ENCODE measurements at regions not wholly inside any gene's neighbourhood (a gene's known extent, or its start where the extent isn't known, plus 50 kb on each side); places are given as distances from the start of the nearest gene placed in this dataset.

- peaks cover 3% of the 10 kb centered on the region for H3K9me3 ChIP-seq (ENCODE audit: control insufficient read depth, low read length)
- no peak overlapping the region for H3K4me2 ChIP-seq (ENCODE audit: low read length, poor library complexity, severe bottlenecking)
- 70% methylated on average over 6 of the region's 6 CpGs for WGBS
- H2BK15ac ChIP-seq (ENCODE audit: low read depth, poor library complexity, severe bottlenecking), result no peak overlapping the region
- peaks cover 14 to 20% of the 10 kb centered on the region in 2 experiments for H3K27me3 ChIP-seq (ENCODE audit: control insufficient read depth in 1 of 2, insufficient read depth in 1 of 2, low read length in 2 of 2)
- H2BK12ac ChIP-seq (ENCODE audit: low read length in 2 of 2), result no peak overlapping the region
- no peak overlapping the region for H2AK5ac ChIP-seq (ENCODE audit: low read length, severe bottlenecking)
- H2BK5ac ChIP-seq (ENCODE audit: low read depth, low read length, poor library complexity, severe bottlenecking), result no peak overlapping the region
- H3K14ac ChIP-seq (ENCODE audit: low read length in 2 of 2), result no peak overlapping the region
- no peak overlapping the region for H4K8ac ChIP-seq (ENCODE audit: low read length)
- H3K9ac ChIP-seq (ENCODE audit: low read length), result no peak overlapping the region
- H3K4me1 ChIP-seq (ENCODE audit: control insufficient read depth, insufficient read depth, low read depth, low read length), result peaks cover 3% of the 10 kb centered on the region
- H3K23ac ChIP-seq (ENCODE audit: low read length in 2 of 2), result no peak overlapping the region
- no peak overlapping the region for H3K4ac ChIP-seq (ENCODE audit: low read depth in 1 of 2, low read length in 2 of 2)
- DNase-seq, result no peak
- no peaks in the 10 kb centered on the region for H3K36me3 ChIP-seq (ENCODE audit: control insufficient read depth in 1 of 2, insufficient read depth in 2 of 2, low read depth in 1 of 2, low read length in 2 of 2)
- no peak overlapping the region for H3K18ac ChIP-seq (ENCODE audit: low read depth in 1 of 2, low read length in 2 of 2)
- H2AFZ ChIP-seq (ENCODE audit: low read depth, low read length), result no peak overlapping the region
- H3K79me1 ChIP-seq (replicated peaks; ENCODE audit: low read length, poor library complexity, severe bottlenecking), result no peaks in the 10 kb centered on the region
- H2BK120ac ChIP-seq (ENCODE audit: low read depth, low read length), result no peak overlapping the region
- H3K4me3 ChIP-seq (ENCODE audit: insufficient read depth in 1 of 2, low read depth in 1 of 2, low read length in 2 of 2), result no peak overlapping the region
- H3K27ac ChIP-seq (ENCODE audit: low read length, poor library complexity, severe bottlenecking), result no peak overlapping the region
- no peak overlapping the region for H4K91ac ChIP-seq (ENCODE audit: low read length)
These were observed 340.8 kb upstream of the MYT1L start for GRCh38 chr2:2671826-2672225.

DNA sequence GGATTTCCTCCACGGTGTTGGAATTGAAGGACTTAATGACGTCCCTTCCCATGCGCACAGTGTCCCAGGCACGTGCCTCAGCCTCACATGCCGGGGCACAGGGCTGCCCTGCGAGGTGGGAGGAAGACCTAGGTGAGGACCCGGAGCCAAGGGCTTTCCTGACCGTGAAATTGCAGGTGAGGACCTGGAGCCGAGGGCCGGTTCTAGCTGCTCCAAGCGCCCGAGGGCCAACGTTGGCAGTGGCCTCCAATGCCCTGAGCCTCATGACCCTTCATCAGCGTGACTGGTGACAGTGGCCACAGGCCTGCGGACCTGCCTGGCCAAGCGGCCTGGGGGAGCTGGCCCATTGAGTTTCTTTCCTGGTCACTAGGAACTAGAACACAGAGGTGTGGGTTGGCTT, 338.2 kb upstream of the MYT1L start:
- peaks cover 17% of the 10 kb centered on the region for H3K4me1 ChIP-seq (ENCODE audit: control insufficient read depth, insufficient read depth, low read depth, low read length)
- no peak overlapping the region for H2BK12ac ChIP-seq (ENCODE audit: low read length in 2 of 2)
- H3K27ac ChIP-seq (ENCODE audit: low read length, poor library complexity, severe bottlenecking), result no peak overlapping the region
- H3K9ac ChIP-seq (ENCODE audit: low read length), result no peak overlapping the region
- no peaks in the 10 kb centered on the region for H3K79me1 ChIP-seq (replicated peaks; ENCODE audit: low read length, poor library complexity, severe bottlenecking)
- no peak overlapping the region for H3K4me2 ChIP-seq (ENCODE audit: low read length, poor library complexity, severe bottlenecking)
- H3K23ac ChIP-seq (ENCODE audit: low read length in 2 of 2), result no peak overlapping the region
- H3K14ac ChIP-seq (ENCODE audit: low read length in 2 of 2), result no peak overlapping the region
- no peaks in the 10 kb centered on the region for H3K36me3 ChIP-seq (ENCODE audit: control insufficient read depth in 1 of 2, insufficient read depth in 2 of 2, low read depth in 1 of 2, low read length in 2 of 2)
- no peak overlapping the region for H3K18ac ChIP-seq (ENCODE audit: low read depth in 1 of 2, low read length in 2 of 2)
- WGBS, result 91% methylated on average over 16 of the region's 16 CpGs
- H4K8ac ChIP-seq (ENCODE audit: low read length), result no peak overlapping the region
- H3K27me3 ChIP-seq (ENCODE audit: control insufficient read depth in 1 of 2, insufficient read depth in 1 of 2, low read length in 2 of 2), result peaks cover 14 to 20% of the 10 kb centered on the region in 2 experiments
- no peak overlapping the region for H3K4ac ChIP-seq (ENCODE audit: low read depth in 1 of 2, low read length in 2 of 2)
- no peak overlapping the region for H2AK5ac ChIP-seq (ENCODE audit: low read length, severe bottlenecking)
- H2BK5ac ChIP-seq (ENCODE audit: low read depth, low read length, poor library complexity, severe bottlenecking), result no peak overlapping the region
- H2BK15ac ChIP-seq (ENCODE audit: low read depth, poor library complexity, severe bottlenecking), result no peak overlapping the region
- peaks cover 3% of the 10 kb centered on the region for H3K9me3 ChIP-seq (ENCODE audit: control insufficient read depth, low read length)
- no peak overlapping the region for H2BK120ac ChIP-seq (ENCODE audit: low read depth, low read length)
- H2AFZ ChIP-seq (ENCODE audit: low read depth, low read length), result no peak overlapping the region
- no peak for DNase-seq
- H3K4me3 ChIP-seq (ENCODE audit: insufficient read depth in 1 of 2, low read depth in 1 of 2, low read length in 2 of 2), result peak overlapping the region in 1 of 2 experiments; percentile 34
- peak overlapping the region; percentile 3 for H4K91ac ChIP-seq (ENCODE audit: low read length)

DNA sequence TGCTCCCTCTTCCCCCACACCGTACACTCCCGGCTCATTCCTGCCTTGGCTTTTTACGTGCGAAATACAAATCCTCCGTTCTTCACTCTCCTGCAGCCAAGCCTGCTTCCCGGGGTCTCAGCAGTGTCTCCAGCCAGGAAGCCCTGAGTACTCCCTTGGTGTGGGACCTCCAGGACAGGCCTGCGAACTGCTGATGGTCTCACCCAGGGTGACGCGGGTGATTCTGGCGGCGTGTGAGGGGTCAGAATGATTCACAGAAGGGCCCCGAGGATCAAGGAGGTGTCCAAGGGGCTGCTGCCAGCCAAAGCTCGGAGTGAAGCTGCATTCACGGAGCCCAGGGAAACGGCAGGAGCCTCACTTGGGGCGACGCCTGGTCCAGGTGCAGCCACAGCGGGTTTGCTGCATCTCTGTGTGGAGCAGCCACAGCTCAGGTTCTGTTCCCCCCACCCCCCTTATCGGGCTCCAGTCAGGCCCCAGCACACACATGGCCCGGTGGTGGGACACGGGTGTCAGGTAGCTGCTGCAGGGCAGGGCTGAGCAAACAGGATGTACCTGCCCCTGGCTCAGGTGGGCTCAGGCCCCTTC, 337.7 kb upstream of the MYT1L start:
- Histone ChIP-seq H3K23ac (ENCODE audit: low read length in 2 of 2) (no peak overlapping the region), H3K18ac (ENCODE audit: low read depth in 1 of 2, low read length in 2 of 2) (no peak overlapping the region), H3K4me3 (ENCODE audit: insufficient read depth in 1 of 2, low read depth in 1 of 2, low read length in 2 of 2) (peak overlapping the region in 1 of 2 experiments; percentile 34), H3K4me2 (ENCODE audit: low read length, poor library complexity, severe bottlenecking) (no peak overlapping the region), H3K27ac (ENCODE audit: low read length, poor library complexity, severe bottlenecking) (no peak overlapping the region), H3K14ac (ENCODE audit: low read length in 2 of 2) (no peak overlapping the region), H3K4ac (ENCODE audit: low read depth in 1 of 2, low read length in 2 of 2) (no peak overlapping the region), H4K8ac (ENCODE audit: low read length) (no peak overlapping the region), H2BK5ac (ENCODE audit: low read depth, low read length, poor library complexity, severe bottlenecking) (no peak overlapping the region), H3K79me1 (replicated peaks; ENCODE audit: low read length, poor library complexity, severe bottlenecking) (no peaks in the 10 kb centered on the region), H3K27me3 (ENCODE audit: control insufficient read depth in 1 of 2, insufficient read depth in 1 of 2, low read length in 2 of 2) (peaks cover 9 to 20% of the 10 kb centered on the region in 2 experiments), H2AFZ (ENCODE audit: low read depth, low read length) (no peak overlapping the region), H3K4me1 (ENCODE audit: control insufficient read depth, insufficient read depth, low read depth, low read length) (peaks cover 22% of the 10 kb centered on the region), H2BK120ac (ENCODE audit: low read depth, low read length) (no peak overlapping the region), H3K9ac (ENCODE audit: low read length) (no peak overlapping the region), H3K36me3 (ENCODE audit: control insufficient read depth in 1 of 2, insufficient read depth in 2 of 2, low read depth in 1 of 2, low read length in 2 of 2) (no peaks in the 10 kb centered on the region), H2BK12ac (ENCODE audit: low read length in 2 of 2) (no peak overlapping the region), H2AK5ac (ENCODE audit: low read length, severe bottlenecking) (no peak overlapping the region), H3K9me3 (ENCODE audit: control insufficient read depth, low read length) (peaks cover 3% of the 10 kb centered on the region), H2BK15ac (ENCODE audit: low read depth, poor library complexity, severe bottlenecking) (no peak overlapping the region), H4K91ac (ENCODE audit: low read length) (peak overlapping the region; percentile 3)
- 90% methylated on average over 21 of the region's 21 CpGs for WGBS
- no peak for DNase-seq

DNA sequence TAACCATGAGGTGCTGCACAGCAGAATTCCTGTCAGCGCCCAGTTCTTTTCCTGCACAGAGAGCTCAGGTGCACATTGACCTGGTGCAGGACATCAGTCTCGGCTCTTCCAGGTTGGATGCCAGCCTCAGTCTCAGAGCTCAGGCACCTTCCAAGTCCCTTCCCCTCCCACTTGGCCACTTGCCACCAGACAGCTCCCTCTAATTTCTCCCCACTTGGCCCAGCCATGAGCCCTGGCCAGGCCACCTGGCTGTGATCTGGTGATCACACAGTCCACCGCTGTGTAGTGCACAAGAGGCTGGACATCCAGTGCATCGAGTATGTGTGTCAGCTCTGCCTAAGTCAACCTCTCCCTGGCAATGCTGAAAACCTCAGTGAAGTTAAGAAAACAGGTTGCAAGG, 336.6 kb upstream of the MYT1L start:
- H3K36me3 ChIP-seq (ENCODE audit: control insufficient read depth in 1 of 2, insufficient read depth in 2 of 2, low read depth in 1 of 2, low read length in 2 of 2), result no peaks in the 10 kb centered on the region
- H3K79me1 ChIP-seq (replicated peaks; ENCODE audit: low read length, poor library complexity, severe bottlenecking), result no peaks in the 10 kb centered on the region
- H3K4ac ChIP-seq (ENCODE audit: low read depth in 1 of 2, low read length in 2 of 2), result no peak overlapping the region
- H3K14ac ChIP-seq (ENCODE audit: low read length in 2 of 2), result no peak overlapping the region
- H3K27me3 ChIP-seq (ENCODE audit: control insufficient read depth in 1 of 2, insufficient read depth in 1 of 2, low read length in 2 of 2), result peaks cover 6 to 17% of the 10 kb centered on the region in 2 experiments
- H3K23ac ChIP-seq (ENCODE audit: low read length in 2 of 2), result no peak overlapping the region
- H4K91ac ChIP-seq (ENCODE audit: low read length), result no peak overlapping the region
- H4K8ac ChIP-seq (ENCODE audit: low read length), result no peak overlapping the region
- peaks cover 30% of the 10 kb centered on the region for H3K4me1 ChIP-seq (ENCODE audit: control insufficient read depth, insufficient read depth, low read depth, low read length)
- H3K27ac ChIP-seq (ENCODE audit: low read length, poor library complexity, severe bottlenecking), result no peak overlapping the region
- H2AK5ac ChIP-seq (ENCODE audit: low read length, severe bottlenecking), result no peak overlapping the region
- no peak overlapping the region for H2BK120ac ChIP-seq (ENCODE audit: low read depth, low read length)
- H3K4me2 ChIP-seq (ENCODE audit: low read length, poor library complexity, severe bottlenecking), result no peak overlapping the region
- H2AFZ ChIP-seq (ENCODE audit: low read depth, low read length), result no peak overlapping the region
- H3K9ac ChIP-seq (ENCODE audit: low read length), result no peak overlapping the region
- no peak overlapping the region for H2BK12ac ChIP-seq (ENCODE audit: low read length in 2 of 2)
- 91% methylated on average over 4 of the region's 4 CpGs for WGBS
- H2BK5ac ChIP-seq (ENCODE audit: low read depth, low read length, poor library complexity, severe bottlenecking), result no peak overlapping the region
- H3K9me3 ChIP-seq (ENCODE audit: control insufficient read depth, low read length), result peaks cover 3% of the 10 kb centered on the region
- no peak overlapping the region for H2BK15ac ChIP-seq (ENCODE audit: low read depth, poor library complexity, severe bottlenecking)
- no peak overlapping the region for H3K18ac ChIP-seq (ENCODE audit: low read depth in 1 of 2, low read length in 2 of 2)
- DNase-seq, result no peak
- no peak overlapping the region for H3K4me3 ChIP-seq (ENCODE audit: insufficient read depth in 1 of 2, low read depth in 1 of 2, low read length in 2 of 2)

All from mesenchymal stem cell (in vitro differentiated cells and primary cell).